Endothelial cell of umbilical vein (primary cell): ENCODE measurements at regions not wholly inside any gene's neighbourhood (a gene's known extent, or its start where the extent isn't known, plus 50 kb on each side); places are given as distances from the start of the nearest gene placed in this dataset.

Experiments used
- BruUV-seq: library from RNA; stranded (reverse); fragments of 400-500 nt; replicated peaks from 2 replicates; lab custom pipeline; 2021; lab: Mats Ljungman, UMichigan
- CTCF ChIA-PET: fragments of 300-600, 350-600 bp; sonication (Branson Sonifier 250); formaldehyde crosslinking; loops from one replicate; lab custom pipeline; 2021; ENCODE audit warnings: antibody characterized with exemption, inconsistent platforms; lab: Charles Lee
- POLR2A ChIA-PET: fragments of 300-600, 350-600 bp; sonication (Branson Sonifier 250); formaldehyde crosslinking; loops from one replicate; lab custom pipeline; 2021; ENCODE audit warnings: antibody characterized with exemption, inconsistent platforms; lab: Charles Lee
- DNase-seq: peaks from one replicate; pipeline ENCODE4 v3.0.0-alpha.2; 2011; ENCODE audit warnings: low read depth, low spot score
- FAIRE-seq: peaks from 2 replicates; lab custom pipeline; 2011; peaks lifted over from hg19 to GRCh38; lab: Jason Lieb, UNC
- H2AFZ ChIP-seq: 2 replicates; pipeline ENCODE4 v1.6.0; 2012; ENCODE audit warnings: low read depth, low read length, control low read depth, inconsistent platforms
- H3K27ac ChIP-seq: 2 replicates; pipeline ENCODE4 v1.5.1; 2011; ENCODE audit warnings: low read depth, mild to moderate bottlenecking, control low read depth, low read length, moderate library complexity; ENCODE audit not compliant: insufficient read depth
- H3K27me3 ChIP-seq, 2 experiments: 2 replicates each; pipeline versions ENCODE4 v1.6.0 to v1.6.1; 2011; ENCODE audit warnings: low read length in 2 of 2, mixed read lengths in 1 of 2; ENCODE audit not compliant: control insufficient read depth in 2 of 2, insufficient read depth in 2 of 2
- H3K36me3 ChIP-seq, 2 experiments: 2 replicates in 1 of 2; 3 replicates in 1 of 2; pipeline ENCODE4 v1.5.1; 2011; ENCODE audit warnings: low read length in 2 of 2, mild to moderate bottlenecking in 1 of 2, moderate library complexity in 1 of 2; ENCODE audit not compliant: control insufficient read depth in 2 of 2, insufficient read depth in 2 of 2; ENCODE audit errors: extremely low read depth in 1 of 2
- H3K4me1 ChIP-seq: 3 replicates; pipeline ENCODE4 v1.5.1; 2011; ENCODE audit warnings: mild to moderate bottlenecking, low read length; ENCODE audit not compliant: control insufficient read depth, insufficient read depth; ENCODE audit errors: extremely low read depth
- H3K4me2 ChIP-seq: 2 replicates; pipeline ENCODE4 v1.6.1; 2011; ENCODE audit warnings: low read length, control low read depth, mixed read lengths; ENCODE audit not compliant: insufficient read depth
- H3K4me3 ChIP-seq, 3 experiments: fragments of 200-600 bp in 1 of 3; sonication (generic), shearing (Covaris generic) in 1 of 3; replicated peaks in 1 of 3; 2 replicates each; pipeline ENCODE4 v1.5.1; 2011 to 2016; ENCODE audit warnings: control low read depth in 3 of 3, low read length in 3 of 3, mild to moderate bottlenecking in 2 of 3, inconsistent platforms in 1 of 3, low read depth in 1 of 3, moderate library complexity in 1 of 3; ENCODE audit not compliant: insufficient read depth in 1 of 3
- H3K79me2 ChIP-seq: 2 replicates; pipeline ENCODE4 v1.6.0; 2012; ENCODE audit warnings: low read length, inconsistent platforms; ENCODE audit not compliant: control insufficient read depth, insufficient read depth
- H3K9ac ChIP-seq: replicated peaks from 2 replicates; pipeline ENCODE3; 2011; ENCODE audit warnings: low read length, control low read depth; ENCODE audit not compliant: insufficient read depth; ENCODE audit errors: extremely low read depth
- H3K9me1 ChIP-seq: replicated peaks from 3 replicates; pipeline ENCODE4 v1.6.0; 2011; ENCODE audit warnings: mild to moderate bottlenecking, low read length; ENCODE audit not compliant: control insufficient read depth, insufficient read depth; ENCODE audit errors: extremely low read depth
- H3K9me3 ChIP-seq: replicated peaks from 2 replicates; pipeline ENCODE4 v1.5.1; 2012; ENCODE audit warnings: low read length, inconsistent platforms; ENCODE audit not compliant: control insufficient read depth, insufficient read depth
- H4K20me1 ChIP-seq: replicated peaks from 2 replicates; pipeline ENCODE3; 2011; ENCODE audit warnings: mild to moderate bottlenecking, low read length; ENCODE audit not compliant: control insufficient read depth, insufficient read depth; ENCODE audit errors: extremely low read depth
- CTCF ChIP-seq, 2 donors: IDR thresholded peaks; 1 replicate in 1 of 2; 2 replicates in 1 of 2; pipeline ENCODE4 v1.5.1; 2011; ENCODE audit warnings: low read length in 2 of 2, mild to moderate bottlenecking in 2 of 2, moderate library complexity in 2 of 2, control low read depth in 1 of 2, inconsistent platforms in 1 of 2, low read depth in 1 of 2; ENCODE audit not compliant: insufficient read depth in 1 of 2; ENCODE audit errors: extremely low read depth in 1 of 2
- EZH2 ChIP-seq: IDR thresholded peaks from 2 replicates; pipeline ENCODE4 v1.6.1; 2012; ENCODE audit warnings: borderline replicate concordance, low read depth, mild to moderate bottlenecking, moderate library complexity, low read length, inconsistent platforms; ENCODE audit not compliant: severe bottlenecking
- FOS ChIP-seq: IDR thresholded peaks from 2 replicates; pipeline ENCODE4 v1.6.1; 2011; ENCODE audit warnings: mild to moderate bottlenecking, low read length, moderate library complexity, borderline replicate concordance; ENCODE audit not compliant: insufficient read depth
- GATA2 ChIP-seq: IDR thresholded peaks from 2 replicates; pipeline ENCODE4 v1.7.0; 2011; ENCODE audit warnings: low read depth, mild to moderate bottlenecking, moderate library complexity, mixed read lengths, low read length; ENCODE audit not compliant: insufficient read length, insufficient read depth
- JUN ChIP-seq: IDR thresholded peaks from 2 replicates; pipeline ENCODE4 v1.6.1; 2011; ENCODE audit warnings: borderline replicate concordance, low read depth; ENCODE audit not compliant: insufficient read length, insufficient read depth
- MAX ChIP-seq: IDR thresholded peaks from 2 replicates; pipeline ENCODE4 v1.6.1; 2011; ENCODE audit not compliant: insufficient read depth, insufficient read length
- MYC ChIP-seq: IDR thresholded peaks from one replicate; pipeline ENCODE4 v1.6.1; 2011; ENCODE audit warnings: mild to moderate bottlenecking, low read depth, low read length
- POLR2A ChIP-seq: IDR thresholded peaks from 2 replicates; pipeline ENCODE4 v1.6.1; 2012; ENCODE audit warnings: low read depth, mild to moderate bottlenecking, control low read depth, low read length
- POLR2AphosphoS5 ChIP-seq: IDR thresholded peaks from 2 replicates; pipeline ENCODE4 v1.6.1; 2012; ENCODE audit warnings: low read depth, mild to moderate bottlenecking, control low read depth, low read length, moderate library complexity; ENCODE audit not compliant: insufficient read depth
- dilution Hi-C: fragments of 300-500 bp; cut with MboI; formaldehyde crosslinking; loops from one replicate; pipeline ENCODE4 v1.15.0; 2019; ENCODE audit warnings: low sequenced_read_pairs; ENCODE audit not compliant: extremely low pct_ligation_motif_present
- intact Hi-C: fragments of 100-400 bp; cut with micrococcal nuclease; formaldehyde crosslinking; loops from one replicate; pipeline ENCODE4 v1.10.0; 2022

- no peak overlapping the region for H3K9ac ChIP-seq
- H3K36me3 ChIP-seq = no peaks in the 10 kb centered on the region
- no peaks in the 10 kb centered on the region for H3K79me2 ChIP-seq
- H3K9me3 ChIP-seq = no peaks in the 10 kb centered on the region
- no peak for TF ChIP-seq JUN
- TF ChIP-seq POLR2A = no peak
- TF ChIP-seq GATA2 = no peak
- no peak for TF ChIP-seq CTCF (IDR thresholded peaks at IDR 0.05; ENCODE audit: extremely low read depth in 1 of 2, insufficient read depth in 1 of 2, low read depth in 1 of 2, low read length in 2 of 2)
- no peak for TF ChIP-seq MAX
- TF ChIP-seq FOS = no peak
- TF ChIP-seq POLR2AphosphoS5 = no peak
- no peak for TF ChIP-seq EZH2
- no peak for TF ChIP-seq MYC
- BruUV-seq = no TSS peak
- dilution Hi-C loops = no loop called here
- no peak for DNase-seq
- no peaks in the 10 kb centered on the region for H3K4me1 ChIP-seq
- CTCF ChIA-PET = interaction anchor here (1.9 to 10.4 kb wide), 3 partner anchors 10 to 407 kb away, joined by 4 to 173 read pairs (median 30); no protein-coding TSS in a partner anchor
- intact Hi-C loops = no loop called here
- FAIRE-seq = no peak
- no peak overlapping the region for H3K4me2 ChIP-seq
- no peak overlapping the region for H2AFZ ChIP-seq
- peaks cover 0 to 3% of the 10 kb centered on the region in 2 experiments for H3K27me3 ChIP-seq
- H3K4me3 ChIP-seq = no peak overlapping the region
- H3K9me1 ChIP-seq = no peaks in the 10 kb centered on the region
- no peaks in the 10 kb centered on the region for H4K20me1 ChIP-seq
- H3K27ac ChIP-seq = no peak overlapping the region
- POLR2A ChIA-PET = no interaction called here
These were observed 60.0 kb upstream of the ITSN2 start for GRCh38 chr2:24420373-24420772.
